ENCODE measurements at regions not wholly inside any gene's neighbourhood (a gene's known extent, or its start where the extent isn't known, plus 50 kb on each side); places are given as distances from the start of the nearest gene placed in this dataset.
"Not testable (repeated sequence)": the region's sequence is repeated elsewhere in the genome, so short reads cannot be mapped to it uniquely, and the experiment has no call there.

DNA sequence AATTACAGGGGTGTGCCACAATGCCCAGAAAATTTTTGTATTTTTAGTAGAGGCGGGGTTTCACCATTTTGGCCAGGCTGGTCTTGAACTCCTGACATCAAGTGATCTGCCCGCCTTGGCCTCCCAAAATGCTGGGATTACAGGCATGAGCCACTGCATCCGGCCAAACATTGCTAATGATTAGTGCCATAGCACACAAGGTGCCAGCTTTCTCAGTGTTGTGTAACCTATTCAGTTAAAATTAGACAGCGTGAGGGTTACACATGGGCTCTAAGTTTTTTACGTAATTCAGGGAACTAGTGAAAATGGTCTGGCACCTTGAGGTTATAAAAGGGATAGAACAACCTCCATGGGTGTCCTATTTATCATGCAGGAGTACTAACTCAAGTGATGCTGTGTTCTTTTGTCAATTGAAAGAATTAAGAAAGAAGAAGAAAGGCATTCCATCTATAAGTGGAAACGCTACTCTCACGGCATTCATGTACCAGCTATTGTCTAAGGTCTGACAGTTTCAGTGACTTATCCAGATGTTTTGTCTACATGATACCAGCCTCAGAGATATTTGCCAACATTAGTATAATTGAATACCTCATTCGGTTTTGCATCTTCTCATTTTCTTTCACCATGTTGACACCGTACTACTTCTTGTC, 84.7 kb downstream of the EOMES start:
- Histone ChIP-seq H3K4me3 (no peak overlapping the region), H3F3A (ENCODE audit: insufficient read depth) (peaks cover 21% of the 10 kb centered on the region), H3K79me2 (ENCODE audit: insufficient read depth) (peaks cover 12% of the 10 kb centered on the region), H2AFZ (no peak overlapping the region), H3K36me3 (ENCODE audit: low read depth) (no peaks in the 10 kb centered on the region), H3K27me3 (replicated peaks; ENCODE audit: insufficient read depth) (no peaks in the 10 kb centered on the region), H3K27ac (no peak overlapping the region), H3K9me3 (ENCODE audit: low read depth) (no peaks in the 10 kb centered on the region), H3K4me1 (ENCODE audit: insufficient read depth) (peaks cover 14% of the 10 kb centered on the region), H3K9ac (no peak overlapping the region), H3K4me2 (ENCODE audit: unreplicated experiment) (no peak overlapping the region), H4K20me1 (ENCODE audit: insufficient read depth) (no peaks in the 10 kb centered on the region), H3K9me2 (ENCODE audit: insufficient read depth) (no peaks in the 10 kb centered on the region)
- in situ Hi-C loops (cut with MboI), result no loop called here
- 79 to 83% methylated on average over 9 of the region's 9 CpGs for WGBS, 2 experiments (ENCODE audit: low coverage in 1 of 2, low lambda C conversion rate in 2 of 2, missing lambda C conversion rate in 2 of 2)
- DNase-seq, result no peak
- no peak for TF ChIP-seq EZH2 (IDR thresholded peaks at IDR 0.05; ENCODE audit: insufficient read depth, poor library complexity, severe bottlenecking)
- no peak for TF ChIP-seq EZH2phosphoT487 (IDR thresholded peaks at IDR 0.05; ENCODE audit: insufficient read depth, low read depth)

DNA sequence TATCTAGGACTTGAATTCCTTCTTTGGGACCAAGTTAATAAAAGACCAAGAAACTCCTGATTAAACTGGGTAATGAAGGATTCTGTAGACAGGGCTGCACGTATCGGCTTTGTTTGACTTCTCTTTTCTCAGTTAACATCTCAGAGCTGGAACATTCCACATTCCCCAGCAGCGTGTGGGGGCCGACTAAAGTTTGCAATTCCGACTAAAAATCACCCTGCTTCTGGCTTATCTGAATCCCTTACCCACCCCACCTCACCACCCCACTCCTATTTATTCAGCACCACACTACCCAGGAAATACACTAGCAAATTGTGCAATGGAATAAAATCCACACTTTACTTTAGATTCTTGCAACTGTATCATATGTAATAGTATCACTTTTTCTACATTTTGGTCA, 87.1 kb downstream of the EOMES start:
- H3K9me2 ChIP-seq (ENCODE audit: insufficient read depth); H3K27me3 ChIP-seq (replicated peaks; ENCODE audit: insufficient read depth); H3K9ac ChIP-seq; H3K36me3 ChIP-seq (ENCODE audit: low read depth); H4K20me1 ChIP-seq (ENCODE audit: insufficient read depth); DNase-seq; in situ Hi-C loops (cut with MboI); H3K4me2 ChIP-seq (ENCODE audit: unreplicated experiment); H3K4me3 ChIP-seq; H2AFZ ChIP-seq; H3K9me3 ChIP-seq (ENCODE audit: low read depth); H3K27ac ChIP-seq: not testable (repeated sequence)
- Histone ChIP-seq H3K4me1 (ENCODE audit: insufficient read depth) (peaks cover 27% of the 10 kb centered on the region), H3F3A (ENCODE audit: insufficient read depth) (peaks cover 38% of the 10 kb centered on the region), H3K79me2 (ENCODE audit: insufficient read depth) (peaks cover 12% of the 10 kb centered on the region)
- WGBS, 2 experiments (ENCODE audit: low coverage in 1 of 2, low lambda C conversion rate in 2 of 2, missing lambda C conversion rate in 2 of 2), result 96 to 99% methylated on average over 5 of the region's 5 CpGs

DNA sequence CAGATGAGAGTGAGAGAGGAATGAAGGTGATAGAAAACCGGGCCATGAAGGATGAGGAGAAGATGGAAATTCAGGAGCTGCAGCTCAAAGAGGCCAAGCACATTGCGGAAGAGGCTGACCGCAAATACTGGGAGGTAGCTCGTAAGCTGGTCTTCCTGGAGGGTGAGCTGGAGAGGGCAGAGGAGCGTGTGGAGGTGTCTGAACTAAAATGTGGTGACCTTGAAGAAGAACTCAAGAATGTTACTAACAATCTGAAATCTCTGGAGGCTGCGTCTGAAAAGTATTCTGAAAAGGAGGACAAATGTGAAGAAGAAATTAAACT, 88.9 kb downstream of the EOMES start:
- Histone ChIP-seq H3K79me2 (ENCODE audit: insufficient read depth) (peaks cover 12% of the 10 kb centered on the region), H4K20me1 (ENCODE audit: insufficient read depth) (no peaks in the 10 kb centered on the region), H3K4me1 (ENCODE audit: insufficient read depth) (peaks cover 31% of the 10 kb centered on the region), H3K4me2 (ENCODE audit: unreplicated experiment) (peak overlapping the region; percentile 93), H3K36me3 (ENCODE audit: low read depth) (no peaks in the 10 kb centered on the region), H3K27me3 (replicated peaks; ENCODE audit: insufficient read depth) (no peaks in the 10 kb centered on the region), H3K9me2 (ENCODE audit: insufficient read depth) (no peaks in the 10 kb centered on the region), H2AFZ (peak overlapping the region; percentile 93), H3K27ac (peak overlapping the region; percentile 90), H3K4me3 (peak overlapping the region; percentile 70), H3K9me3 (ENCODE audit: low read depth) (no peaks in the 10 kb centered on the region), H3F3A (ENCODE audit: insufficient read depth) (peaks cover 38% of the 10 kb centered on the region), H3K9ac (peak overlapping the region; percentile 82)
- TF ChIP-seq EZH2phosphoT487 (IDR thresholded peaks at IDR 0.05; ENCODE audit: insufficient read depth, low read depth) (no peak), EZH2 (IDR thresholded peaks at IDR 0.05; ENCODE audit: insufficient read depth, poor library complexity, severe bottlenecking) (no peak)
- no peak for DNase-seq
- 1% methylated on average over 6 of the region's 6 CpGs for WGBS, 2 experiments (ENCODE audit: low coverage in 1 of 2, low lambda C conversion rate in 2 of 2, missing lambda C conversion rate in 2 of 2)
- in situ Hi-C loops (cut with MboI), result no loop called here

DNA sequence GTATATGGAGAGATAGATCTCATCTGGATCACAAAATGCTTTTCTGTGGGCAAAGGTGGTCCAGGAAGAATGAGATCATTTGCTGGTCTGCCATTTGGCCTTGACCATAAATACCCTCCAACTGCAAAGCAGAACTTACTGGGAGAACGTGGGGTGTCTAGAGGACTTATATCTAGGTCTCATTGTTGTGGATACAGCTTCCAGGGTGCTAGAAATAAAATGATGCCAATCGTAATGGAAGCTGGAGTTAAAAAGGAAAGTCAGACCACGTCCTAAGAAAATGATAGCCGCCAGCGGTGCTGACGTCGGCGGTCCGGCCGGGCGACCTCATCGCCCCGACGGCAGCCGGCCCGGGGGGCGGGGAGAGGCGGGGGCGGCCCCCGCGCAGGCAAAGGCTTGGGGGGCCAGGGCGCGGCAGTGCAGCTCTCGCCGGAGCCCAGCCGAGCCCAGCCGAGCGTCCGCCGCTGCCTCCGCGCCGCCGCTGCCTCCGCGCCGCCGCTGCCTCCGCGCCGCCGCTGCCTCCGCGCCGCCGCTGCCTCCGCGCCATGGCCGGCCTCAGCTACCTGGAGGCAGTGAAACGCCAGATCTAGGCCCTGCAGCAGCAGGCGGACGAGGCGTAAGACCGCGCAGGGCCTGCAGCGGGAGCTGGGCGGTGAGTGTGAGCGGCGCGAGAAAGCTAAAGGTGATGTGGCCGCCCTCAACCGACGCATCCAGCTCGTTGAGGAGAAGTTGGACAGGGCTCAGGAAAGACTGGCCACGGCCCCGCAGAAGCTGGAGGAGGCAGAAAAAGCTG, 89.5 kb downstream of the EOMES start:
- Histone ChIP-seq H3K9me3 (ENCODE audit: low read depth) (no peaks in the 10 kb centered on the region), H3F3A (ENCODE audit: insufficient read depth) (peaks cover 32% of the 10 kb centered on the region), H3K36me3 (ENCODE audit: low read depth) (no peaks in the 10 kb centered on the region), H3K27ac (peak overlapping the region; percentile 90), H3K79me2 (ENCODE audit: insufficient read depth) (peaks cover 12% of the 10 kb centered on the region), H3K4me2 (ENCODE audit: unreplicated experiment) (peak overlapping the region; percentile 93), H2AFZ (peak overlapping the region; percentile 93), H3K4me1 (ENCODE audit: insufficient read depth) (peaks cover 34% of the 10 kb centered on the region), H3K9ac (peak overlapping the region; percentile 82), H3K9me2 (ENCODE audit: insufficient read depth) (no peaks in the 10 kb centered on the region), H4K20me1 (ENCODE audit: insufficient read depth) (no peaks in the 10 kb centered on the region), H3K4me3 (peak overlapping the region; percentile 70), H3K27me3 (replicated peaks; ENCODE audit: insufficient read depth) (no peaks in the 10 kb centered on the region)
- in situ Hi-C loops (cut with MboI), result no loop called here
- peak; percentile 83 for DNase-seq
- 1% methylated on average over 24 to 46 of the region's 66 CpGs for WGBS, 2 experiments (ENCODE audit: low coverage in 1 of 2, low lambda C conversion rate in 2 of 2, missing lambda C conversion rate in 2 of 2)
- TF ChIP-seq EZH2phosphoT487 (IDR thresholded peaks at IDR 0.05; ENCODE audit: insufficient read depth, low read depth) (no peak), EZH2 (IDR thresholded peaks at IDR 0.05; ENCODE audit: insufficient read depth, poor library complexity, severe bottlenecking) (no peak)
